ENCODE measurements at regions not wholly inside any gene's neighbourhood (a gene's known extent, or its start where the extent isn't known, plus 50 kb on each side); places are given as distances from the start of the nearest gene placed in this dataset.
"Not testable (repeated sequence)": the region's sequence is repeated elsewhere in the genome, so short reads cannot be mapped to it uniquely, and the experiment has no call there.

DNA sequence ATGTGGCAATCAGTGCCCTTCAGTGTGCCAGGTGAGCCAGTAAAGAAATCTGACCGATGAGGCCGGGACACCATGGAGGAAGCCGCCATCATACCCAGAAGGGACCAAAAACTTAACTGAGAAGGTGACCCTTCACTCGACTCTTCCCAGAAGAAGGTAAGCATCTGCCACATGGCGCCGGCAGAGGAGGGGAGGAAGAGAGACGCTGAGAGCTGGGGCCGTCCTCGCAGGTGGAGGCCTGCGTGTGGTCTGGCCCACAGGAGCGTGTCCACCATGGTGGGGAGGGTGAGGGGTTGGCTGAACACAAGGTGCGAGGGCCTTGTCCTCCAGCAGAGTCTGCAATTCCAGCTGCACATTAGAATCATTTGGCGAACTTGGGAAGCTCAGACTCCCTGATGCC, 513.1 kb upstream of the RAB6C start:
- FAIRE-seq = no peak

DNA sequence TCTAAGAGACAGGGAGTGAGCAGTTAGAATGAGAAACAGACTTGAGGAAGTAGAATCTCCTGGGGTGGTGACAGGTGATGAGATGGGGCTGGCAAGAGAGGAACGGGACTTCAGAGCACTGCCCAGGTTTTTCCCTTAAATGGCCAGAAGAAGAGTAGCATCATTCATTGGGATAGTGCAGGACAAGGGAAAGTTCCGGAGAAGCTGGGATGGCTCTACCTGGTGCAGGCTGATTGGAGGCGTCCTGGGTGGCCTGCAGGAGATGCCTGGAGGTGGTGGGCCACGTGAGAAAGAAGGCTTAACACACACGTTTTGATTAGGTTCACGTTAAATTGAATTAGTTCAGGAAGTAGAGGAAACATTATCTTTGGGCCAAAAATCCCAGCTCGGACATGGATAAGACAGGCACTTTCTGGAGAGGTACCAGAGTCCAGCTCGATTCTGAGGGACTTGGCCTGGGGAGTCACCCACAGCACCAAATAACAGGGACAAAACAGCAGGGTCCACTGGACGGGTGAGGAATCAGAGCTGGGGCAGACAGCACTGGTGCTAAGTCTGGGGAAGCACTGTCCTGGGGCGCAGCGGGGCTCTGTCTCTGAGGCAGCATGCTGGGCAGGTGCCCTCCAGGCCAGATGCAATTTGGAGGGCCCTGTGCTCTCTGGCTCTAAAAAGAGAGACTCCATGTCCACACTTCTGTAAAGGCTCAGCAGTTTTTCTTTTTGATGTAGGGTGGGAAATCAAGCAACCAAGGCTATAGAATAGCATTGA, 512.3 kb upstream of the RAB6C start:
- FAIRE-seq = no peak

- no peak for FAIRE-seq
These were observed 511.5 kb upstream of the RAB6C start for GRCh38 chr2:129467941-129468340.

DNA sequence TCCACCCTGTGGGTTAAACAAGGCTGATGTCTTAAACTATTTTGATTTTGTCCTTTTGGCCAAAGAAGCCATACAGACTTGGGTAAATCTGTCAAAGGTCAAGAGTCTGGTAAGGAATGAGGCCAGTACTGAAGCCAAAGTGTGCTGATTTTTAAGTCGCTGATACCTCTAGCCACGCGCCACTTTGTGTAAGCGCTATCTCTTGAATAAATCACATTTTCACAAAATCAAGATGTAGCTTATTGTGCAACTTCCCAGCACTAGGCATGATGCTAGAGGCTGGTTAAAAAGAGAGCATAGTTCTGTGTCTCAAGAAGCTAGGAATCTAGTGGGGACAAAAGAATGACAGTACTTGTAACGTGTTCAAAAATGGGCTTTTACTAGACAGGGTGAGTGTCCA, 510.6 kb upstream of the RAB6C start:
- no peak for FAIRE-seq

DNA sequence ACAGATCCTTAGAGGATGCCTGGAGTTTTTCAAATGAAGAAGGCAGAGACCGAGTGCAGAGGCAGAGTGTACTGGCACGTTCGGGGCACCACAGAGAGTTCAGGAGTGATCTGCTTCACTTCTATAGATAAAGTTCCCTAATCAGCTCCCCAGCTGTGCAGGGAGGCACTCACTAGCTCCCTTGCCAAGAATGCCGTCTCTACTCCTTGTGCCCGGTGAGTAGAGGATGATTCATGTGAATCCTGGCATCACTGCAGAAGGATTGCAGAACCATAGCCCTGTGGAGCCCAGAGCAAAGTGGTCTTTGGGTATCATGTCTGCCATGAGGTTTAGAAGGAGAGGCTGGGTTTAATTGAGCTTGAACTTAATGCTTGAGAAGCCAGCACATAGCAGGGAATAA, 510.1 kb upstream of the RAB6C start:
- FAIRE-seq = no peak

DNA sequence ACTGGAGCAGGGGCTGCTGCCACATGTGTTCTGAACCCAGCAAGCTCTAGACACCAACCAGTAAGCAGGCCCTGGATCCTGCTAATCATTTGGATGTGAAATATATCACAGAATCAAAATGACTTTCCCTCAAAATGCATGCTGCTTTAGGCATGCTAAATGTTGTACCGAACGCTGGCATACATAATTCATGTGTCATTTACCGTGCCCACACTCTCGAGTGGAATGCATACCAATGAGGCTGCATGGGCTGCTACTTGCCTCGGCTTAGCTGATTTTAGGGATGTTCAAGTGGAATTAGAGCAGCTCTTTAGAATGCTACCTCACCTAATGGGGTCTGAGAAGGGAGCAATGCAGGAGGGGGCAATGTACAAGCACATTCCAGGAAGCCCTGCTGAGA, 509.6 kb upstream of the RAB6C start:
- no peak for FAIRE-seq

GRCh38 chr2:129478902-129479517, 500.5 kb upstream of the RAB6C start:
- FAIRE-seq = no peak

- no peak for FAIRE-seq
These were observed 499.6 kb upstream of the RAB6C start for GRCh38 chr2:129479892-129480291.

- no peak for FAIRE-seq
These were observed 498.7 kb upstream of the RAB6C start for GRCh38 chr2:129480790-129481189.

GRCh38 chr2:129481306-129482219, 497.9 kb upstream of the RAB6C start:
- no peak for FAIRE-seq

- FAIRE-seq = no peak
These were observed 496.8 kb upstream of the RAB6C start for GRCh38 chr2:129482626-129483025.

DNA sequence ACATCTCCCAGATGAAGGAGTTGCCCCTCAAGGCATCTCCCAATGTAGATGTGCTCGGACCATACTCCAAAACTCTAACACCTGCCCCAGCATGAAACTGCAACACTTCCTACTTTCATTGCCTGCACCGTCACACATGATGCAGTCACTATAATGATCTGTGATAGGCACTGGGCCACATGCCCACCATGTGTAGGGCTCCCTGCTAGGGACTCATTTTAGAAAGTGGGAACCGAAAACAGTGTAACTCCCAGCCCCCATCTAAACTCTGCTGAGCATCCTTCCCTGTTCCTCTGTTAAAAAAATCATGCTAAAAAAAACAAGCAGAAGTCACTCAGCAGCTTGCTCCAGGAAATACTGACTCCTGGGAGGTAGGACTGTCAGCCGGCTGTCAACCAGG, 496.1 kb upstream of the RAB6C start:
- no peak for FAIRE-seq

- no peak for FAIRE-seq
These were observed 494.2 kb upstream of the RAB6C start for GRCh38 chr2:129484999-129485897.

- FAIRE-seq = no peak
These were observed 491.1 kb upstream of the RAB6C start for GRCh38 chr2:129488376-129488775.

GRCh38 chr2:129490641-129491040, 488.8 kb upstream of the RAB6C start:
- no peak for FAIRE-seq

- no peak for FAIRE-seq
These were observed 488.2 kb upstream of the RAB6C start for GRCh38 chr2:129491308-129491707.

DNA sequence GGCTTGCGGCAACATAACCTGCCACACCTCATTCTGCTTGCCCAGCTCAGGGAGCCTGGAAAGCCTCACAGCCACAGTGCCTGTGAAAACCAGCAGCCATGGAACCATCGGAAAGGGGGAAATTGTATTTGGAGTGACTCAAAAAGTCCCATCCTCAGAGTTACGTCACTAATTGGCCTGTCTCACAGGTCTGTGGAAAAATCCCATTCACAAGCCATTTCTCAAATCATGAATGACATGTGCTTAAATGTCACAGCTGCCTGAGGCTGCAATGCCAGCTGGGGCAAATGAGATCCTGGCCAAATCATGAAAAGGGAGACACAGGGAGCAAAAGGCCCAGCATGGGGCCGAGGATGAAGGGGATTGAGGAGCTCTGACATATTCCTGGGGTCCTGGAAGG, 486.9 kb upstream of the RAB6C start:
- FAIRE-seq = no peak

DNA sequence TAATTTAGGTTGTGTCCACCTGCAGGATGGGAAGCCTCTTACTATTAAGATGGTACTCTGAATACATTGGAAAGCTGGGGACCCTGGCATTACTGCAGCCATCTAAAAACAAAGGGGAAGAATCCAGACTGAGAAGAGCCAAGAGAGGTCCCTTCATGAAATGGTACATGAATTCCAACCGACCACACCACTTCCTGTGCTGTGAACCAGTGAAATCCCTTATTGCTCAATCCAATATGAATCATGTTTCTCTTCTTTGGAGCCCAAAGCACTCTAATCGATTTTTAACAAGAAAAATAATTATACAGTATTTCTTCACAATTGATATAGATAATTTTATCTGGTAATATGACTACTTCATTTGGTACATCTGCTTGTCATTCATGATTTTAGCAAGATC, 479.7 kb upstream of the RAB6C start:
- FAIRE-seq = no peak

DNA sequence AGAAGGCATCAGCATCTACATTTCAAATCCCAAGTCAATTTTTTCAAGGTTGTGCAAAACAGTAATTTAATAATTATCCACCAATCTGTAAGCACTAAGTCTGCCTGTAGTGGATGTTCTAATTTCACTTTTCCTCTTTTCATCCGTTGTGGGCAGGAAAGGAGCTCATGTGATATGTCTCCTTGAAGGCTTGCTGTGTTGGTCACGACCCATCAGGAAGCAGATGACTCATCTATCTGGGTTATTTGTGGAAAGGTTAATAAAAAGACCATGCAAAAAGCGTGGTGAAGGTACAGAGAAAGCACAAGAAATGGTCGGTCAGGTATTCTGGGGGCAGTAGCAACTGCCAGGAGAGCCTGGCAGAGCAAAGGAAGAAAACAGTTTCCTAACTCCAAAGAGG, 476.7 kb upstream of the RAB6C start:
- no peak for FAIRE-seq

DNA sequence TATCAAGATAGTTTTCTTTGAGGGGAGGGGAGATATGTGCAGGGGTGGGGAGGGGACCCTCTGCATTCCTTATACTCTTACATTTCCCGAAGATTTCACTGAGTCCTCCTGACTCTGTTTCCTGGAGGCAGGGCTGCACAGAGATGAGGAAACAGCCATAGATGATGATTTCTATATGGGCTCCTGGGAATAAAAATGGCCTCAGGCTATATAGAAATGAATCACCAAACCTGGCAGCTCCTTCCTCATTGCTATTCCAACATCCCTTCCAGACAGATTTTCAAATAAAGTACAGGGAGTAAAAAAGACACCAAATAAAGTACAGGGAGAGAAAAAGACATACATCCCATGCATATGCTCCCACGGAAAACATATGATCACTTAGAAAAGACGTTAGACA, 474.8 kb upstream of the RAB6C start:
- FAIRE-seq = no peak

DNA sequence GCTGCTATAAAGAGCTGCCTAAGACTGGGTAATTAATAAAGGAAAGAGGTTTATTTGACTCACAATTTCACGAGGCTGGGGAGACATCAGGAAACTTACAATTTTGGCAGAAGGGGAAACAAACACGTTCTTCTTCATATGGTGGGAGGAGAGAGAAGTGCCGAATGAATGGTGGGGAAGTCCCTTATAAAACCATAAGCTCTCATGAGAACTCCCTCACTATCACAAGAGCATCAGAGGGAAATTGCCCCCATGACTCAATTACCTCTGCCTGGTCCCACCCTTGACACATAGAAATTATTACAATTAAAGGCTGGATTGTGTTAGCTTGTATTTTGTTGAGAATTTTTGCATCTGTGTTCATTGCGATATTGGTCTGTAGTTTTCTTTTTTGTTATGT, 460.5 kb upstream of the RAB6C start:
- FAIRE-seq = no peak

DNA sequence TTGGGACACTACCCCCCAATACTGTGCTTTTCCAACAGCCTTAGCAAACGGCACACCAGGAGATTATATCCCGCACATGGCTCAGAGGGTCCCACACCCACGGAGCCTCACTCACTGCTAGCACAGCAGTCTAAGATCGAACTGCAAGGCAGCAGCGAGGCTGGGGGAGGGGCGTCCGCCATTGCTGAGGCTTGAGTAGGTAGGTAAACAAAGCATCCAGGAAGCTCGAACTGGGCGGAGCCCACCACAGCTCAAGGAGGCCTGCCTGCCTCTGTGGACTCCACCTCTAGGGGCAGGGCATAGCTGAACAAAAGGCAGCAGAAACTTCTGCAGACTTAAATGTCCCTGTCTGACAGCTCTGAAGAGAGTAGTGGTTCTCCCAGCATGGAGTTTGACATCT, 447.3 kb upstream of the RAB6C start:
- not testable (repeated sequence) for FAIRE-seq

DNA sequence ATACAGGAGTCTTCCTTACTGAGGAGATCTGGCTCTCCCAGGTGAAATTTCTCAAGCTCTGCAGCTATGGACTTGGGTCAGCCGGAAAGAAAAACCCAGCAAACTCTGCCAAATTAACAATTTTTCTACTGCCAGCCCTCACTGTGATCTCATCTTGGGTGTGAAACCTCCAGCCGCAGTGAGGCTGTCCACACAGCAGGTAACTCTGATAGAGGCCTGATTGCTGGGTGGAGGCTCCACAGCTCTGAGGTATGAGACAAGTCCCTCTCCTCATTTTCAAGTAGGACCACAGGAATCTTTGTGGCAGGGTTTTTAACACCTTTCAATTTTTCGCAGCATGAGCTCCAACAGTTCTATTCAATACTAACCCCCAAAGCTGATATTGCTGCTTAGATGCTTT, 430.6 kb upstream of the RAB6C start:
- FAIRE-seq = no peak
